ENCODE measurements at regions not wholly inside any gene's neighbourhood (a gene's known extent, or its start where the extent isn't known, plus 50 kb on each side); places are given as distances from the start of the nearest gene placed in this dataset.

- Histone ChIP-seq H2BK20ac (ENCODE audit: low read depth, low read length) (no peak overlapping the region), H2AK5ac (ENCODE audit: low read depth, low read length) (no peak overlapping the region), H2AFZ (replicated peaks; ENCODE audit: low read length, poor library complexity) (peak overlapping the region; percentile 21), H2BK15ac (ENCODE audit: low read depth, low read length) (no peak overlapping the region), H3K14ac (replicated peaks; ENCODE audit: low read depth, low read length) (no peak overlapping the region), H3K4me2 (ENCODE audit: low read depth, low read length) (no peak overlapping the region), H3K9ac (ENCODE audit: low read depth, low read length) (no peak overlapping the region), H3K79me1 (ENCODE audit: low read depth in 1 of 2, low read length in 2 of 2) (no peaks in the 10 kb centered on the region), H3K27ac (ENCODE audit: insufficient read depth, low read length) (no peak overlapping the region), H4K5ac (ENCODE audit: low read depth, low read length) (no peak overlapping the region), H3K36me3 (ENCODE audit: control insufficient read depth, insufficient read depth, low read length) (no peaks in the 10 kb centered on the region), H4K20me1 (ENCODE audit: insufficient read depth, low read length) (no peaks in the 10 kb centered on the region), H3K9me3 (ENCODE audit: control insufficient read depth, insufficient read depth, low read length) (no peaks in the 10 kb centered on the region), H3K56ac (ENCODE audit: extremely low read depth, insufficient read depth, low read length) (no peak overlapping the region), H2BK120ac (ENCODE audit: low read depth, low read length) (no peak overlapping the region), H3K9me1 (ENCODE audit: insufficient read depth, low read length) (no peaks in the 10 kb centered on the region), H2AK9ac (replicated peaks; ENCODE audit: low read depth, low read length, poor library complexity) (peak overlapping the region; percentile 3), H3K18ac (ENCODE audit: low read depth, low read length) (no peak overlapping the region), H3K4me1 (ENCODE audit: control insufficient read depth, insufficient read depth, low read length) (peaks cover 2% of the 10 kb centered on the region; the same call in 1 of the 2 replicates), H4K8ac (ENCODE audit: low read depth in 2 of 2, low read length in 2 of 2) (no peak overlapping the region), H3K27me3 (ENCODE audit: control insufficient read depth, insufficient read depth, low read length) (no peaks in the 10 kb centered on the region), H4K91ac (ENCODE audit: insufficient read depth, low read depth, low read length) (no peak overlapping the region), H3K4ac (ENCODE audit: low read depth, low read length) (no peak overlapping the region), H2BK5ac (ENCODE audit: low read depth, low read length, poor library complexity, severe bottlenecking) (no peak overlapping the region), H3K23ac (ENCODE audit: low read depth, low read length) (no peak overlapping the region), H3K4me3 (ENCODE audit: insufficient read depth, low read depth, low read length) (no peak overlapping the region)
- in situ Hi-C loops (cut with MboI; ENCODE audit: low sequenced_read_pairs) (no loop called here), intact Hi-C loops (cut with micrococcal nuclease) (no loop called here), dilution Hi-C loops (cut with HindIII; ENCODE audit: low sequenced_read_pairs, unreplicated experiment) (no loop called here)
- ATAC-seq (ENCODE audit: low read depth): no peak
- peak; percentile 0 for DNase-seq
- WGBS, 2 experiments (ENCODE audit: extremely low coverage in 2 of 2, insufficient read length in 1 of 2): no CpG with 5 or more reads among the region's 2 CpGs
- TF ChIP-seq, protein P1, sequence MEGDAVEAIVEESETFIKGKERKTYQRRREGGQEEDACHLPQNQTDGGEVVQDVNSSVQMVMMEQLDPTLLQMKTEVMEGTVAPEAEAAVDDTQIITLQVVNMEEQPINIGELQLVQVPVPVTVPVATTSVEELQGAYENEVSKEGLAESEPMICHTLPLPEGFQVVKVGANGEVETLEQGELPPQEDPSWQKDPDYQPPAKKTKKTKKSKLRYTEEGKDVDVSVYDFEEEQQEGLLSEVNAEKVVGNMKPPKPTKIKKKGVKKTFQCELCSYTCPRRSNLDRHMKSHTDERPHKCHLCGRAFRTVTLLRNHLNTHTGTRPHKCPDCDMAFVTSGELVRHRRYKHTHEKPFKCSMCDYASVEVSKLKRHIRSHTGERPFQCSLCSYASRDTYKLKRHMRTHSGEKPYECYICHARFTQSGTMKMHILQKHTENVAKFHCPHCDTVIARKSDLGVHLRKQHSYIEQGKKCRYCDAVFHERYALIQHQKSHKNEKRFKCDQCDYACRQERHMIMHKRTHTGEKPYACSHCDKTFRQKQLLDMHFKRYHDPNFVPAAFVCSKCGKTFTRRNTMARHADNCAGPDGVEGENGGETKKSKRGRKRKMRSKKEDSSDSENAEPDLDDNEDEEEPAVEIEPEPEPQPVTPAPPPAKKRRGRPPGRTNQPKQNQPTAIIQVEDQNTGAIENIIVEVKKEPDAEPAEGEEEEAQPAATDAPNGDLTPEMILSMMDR (conservative IDR thresholded peaks at IDR 0.05; ENCODE audit: low read depth, low read length): no peak
- no peak for TF ChIP-seq ELK1 (IDR thresholded peaks at IDR 0.05; ENCODE audit: borderline replicate concordance, low read depth, low read length)
- no peak for TF ChIP-seq SMC3 (IDR thresholded peaks at IDR 0.05; ENCODE audit: low read depth, low read length)
- no peak for TF ChIP-seq RAD21 (IDR thresholded peaks at IDR 0.05; ENCODE audit: low read length)
- TF ChIP-seq MAFK (IDR thresholded peaks at IDR 0.05; ENCODE audit: low read depth, low read length): no peak
- TF ChIP-seq CEBPB (IDR thresholded peaks at IDR 0.05; ENCODE audit: low read depth, low read length): no peak
- TF ChIP-seq MXI1 (IDR thresholded peaks at IDR 0.05; ENCODE audit: borderline replicate concordance, low read depth, low read length): no peak
- TF ChIP-seq BHLHE40 (IDR thresholded peaks at IDR 0.05; ENCODE audit: low read depth, low read length): no peak
- TF ChIP-seq RCOR1 (IDR thresholded peaks at IDR 0.05; ENCODE audit: insufficient replicate concordance, low read length): no peak
- no peak for TF ChIP-seq CHD1 (IDR thresholded peaks at IDR 0.05; ENCODE audit: low read depth, low read length)
- TF ChIP-seq RFX5 (IDR thresholded peaks at IDR 0.05; ENCODE audit: low read depth, low read length): no peak
- TF ChIP-seq POLR2A (IDR thresholded peaks at IDR 0.05; ENCODE audit: low read depth, low read length): no peak
- CTCF ChIA-PET: interaction anchor here (0.7 kb wide), 1 partner anchor 372 kb away, joined by 7 read pairs; no protein-coding TSS in a partner anchor
- POLR2A ChIA-PET (ENCODE audit: unreplicated experiment): no interaction called here
- no TSS peak for BruUV-seq (replicated peaks)
These were observed 636.4 kb downstream of the SLC6A15 start for GRCh38 chr12:84276215-84276614.

Data from IMR-90 (cell line).